Prostate gland (tissue), 2 donors: ENCODE measurements at regions not wholly inside any gene's neighbourhood (a gene's known extent, or its start where the extent isn't known, plus 50 kb on each side); places are given as distances from the start of the nearest gene placed in this dataset.
A peak's percentile ranks its signal among the peaks of the same experiment; 100 is the strongest.

Source experiments
- DNase-seq: peaks from one replicate; pipeline ENCODE4 v3.0.0-alpha.2; 2019; ENCODE audit warnings: low spot score
- H3K27ac ChIP-seq, 2 donors: fragments of 200-600 bp; sonication (generic); 2 replicates each; pipeline ENCODE4 v1.5.1; 2017 to 2019
- H3K27me3 ChIP-seq: fragments of 200-600 bp; sonication (generic); replicated peaks from 2 replicates; pipeline ENCODE4 v1.5.1; 2019; ENCODE audit not compliant: insufficient read depth
- H3K36me3 ChIP-seq, 2 donors: fragments of 200-600 bp; sonication (generic); 1 replicate in 1 of 2; 2 replicates in 1 of 2; pipeline versions ENCODE4 v1.5.1 to v1.8.1; 2017 to 2019
- H3K4me1 ChIP-seq: fragments of 200-600 bp; sonication (generic); replicated peaks from 2 replicates; pipeline ENCODE4 v1.5.1; 2019
- H3K4me3 ChIP-seq, 2 donors: fragments of 200-600 bp; sonication (generic); 2 replicates each; pipeline ENCODE4 v1.5.1; 2017 to 2019
- H3K9me3 ChIP-seq: fragments of 200-600 bp; sonication (generic); 2 replicates; pipeline ENCODE4 v1.5.1; 2017
- CTCF ChIP-seq, 4 experiments: fragments of 200-600 bp in 2 of 4; fragments of 450-650 bp in 2 of 4; sonication (generic) in 2 of 4; IDR thresholded peaks; 1 replicate in 3 of 4; 2 replicates in 1 of 4; pipeline ENCODE4 v1.5.1; 2016 to 2019; ENCODE audit warnings: antibody characterized with exemption in 4 of 4, mild to moderate bottlenecking in 2 of 4, moderate library complexity in 2 of 4
- POLR2A ChIP-seq: fragments of 450-650 bp; IDR thresholded peaks from one replicate; pipeline ENCODE4 v1.6.1; 2016; ENCODE audit warnings: antibody characterized with exemption, mild to moderate bottlenecking
- POLR2AphosphoS5 ChIP-seq: sonication (generic); formaldehyde crosslinking; IDR thresholded peaks from one replicate; pipeline ENCODE4 v1.6.1; 2017; ENCODE audit warnings: antibody characterized with exemption
- WGBS: methylation state at CpG from one replicate; pipeline ENCODE4 v1.1.5; 2018; 5-methylcytosine and 5-hydroxymethylcytosine counted together
- intact Hi-C: fragments of 100-400 bp; cut with DNase I; formaldehyde crosslinking; loops from one replicate; pipeline ENCODE4 v1.14.2; 2022

- Histone ChIP-seq H3K4me3 (no peak overlapping the region), H3K27me3 (no peaks in the 10 kb centered on the region), H3K27ac (no peak overlapping the region), H3K4me1 (no peaks in the 10 kb centered on the region), H3K36me3 (no peaks in the 10 kb centered on the region), H3K9me3 (no peaks in the 10 kb centered on the region)
- WGBS: 96% methylated on average over 7 of the region's 7 CpGs
- DNase-seq: no peak
- intact Hi-C loops: no loop called here
- TF ChIP-seq CTCF (IDR thresholded peaks at IDR 0.05): no peak
- TF ChIP-seq POLR2A: no peak
- no peak for TF ChIP-seq POLR2AphosphoS5
Observed at GRCh38 chr12:114616081-114616480, 67.9 kb downstream of the TBX3 start.

GRCh38 chr12:114614040-114614439 is 69.9 kb downstream of the TBX3 start:
- H3K4me1 ChIP-seq: no peaks in the 10 kb centered on the region
- no peak overlapping the region for H3K27ac ChIP-seq
- H3K9me3 ChIP-seq: no peaks in the 10 kb centered on the region
- no peak for DNase-seq
- H3K4me3 ChIP-seq: no peak overlapping the region
- no peaks in the 10 kb centered on the region for H3K27me3 ChIP-seq
- no peaks in the 10 kb centered on the region for H3K36me3 ChIP-seq
- 84% methylated on average over 3 of the region's 3 CpGs for WGBS
- intact Hi-C loops: no loop called here
- TF ChIP-seq POLR2AphosphoS5 (no peak), POLR2A (no peak), CTCF (IDR thresholded peaks at IDR 0.05) (no peak)

- Histone ChIP-seq H3K27me3 (no peaks in the 10 kb centered on the region), H3K27ac (no peak overlapping the region), H3K9me3 (no peaks in the 10 kb centered on the region), H3K36me3 (no peaks in the 10 kb centered on the region), H3K4me1 (no peaks in the 10 kb centered on the region), H3K4me3 (no peak overlapping the region)
- intact Hi-C loops: no loop called here
- no peak for DNase-seq
- 77% methylated on average over 6 of the region's 6 CpGs for WGBS
- TF ChIP-seq POLR2A (no peak), CTCF (IDR thresholded peaks at IDR 0.05) (no peak), POLR2AphosphoS5 (no peak)
Observed at GRCh38 chr12:114612062-114612461, 71.9 kb downstream of the TBX3 start.

GRCh38 chr12:114611145-114612018 is 72.6 kb downstream of the TBX3 start:
- H3K9me3 ChIP-seq: no peaks in the 10 kb centered on the region
- H3K27ac ChIP-seq: no peak overlapping the region
- WGBS: 71% methylated on average over 8 of the region's 8 CpGs
- peak; percentile 31 for DNase-seq
- no peak overlapping the region for H3K4me3 ChIP-seq
- H3K4me1 ChIP-seq: no peaks in the 10 kb centered on the region
- no peaks in the 10 kb centered on the region for H3K36me3 ChIP-seq
- H3K27me3 ChIP-seq: no peaks in the 10 kb centered on the region
- intact Hi-C loops: no loop called here
- TF ChIP-seq POLR2A: no peak
- TF ChIP-seq POLR2AphosphoS5: peak; percentile 10

GRCh38 chr12:114608509-114608908 is 75.5 kb downstream of the TBX3 start:
- Histone ChIP-seq H3K4me1 (no peaks in the 10 kb centered on the region), H3K4me3 (no peak overlapping the region), H3K36me3 (no peaks in the 10 kb centered on the region), H3K9me3 (no peaks in the 10 kb centered on the region), H3K27ac (no peak overlapping the region), H3K27me3 (no peaks in the 10 kb centered on the region)
- TF ChIP-seq POLR2AphosphoS5 (no peak), POLR2A (no peak), CTCF (IDR thresholded peaks at IDR 0.05) (no peak)
- WGBS: 71% methylated on average over 3 of the region's 3 CpGs
- intact Hi-C loops: no loop called here
- DNase-seq: no peak
